A673 (cell line): ENCODE measurements at regions not wholly inside any gene's neighbourhood (a gene's known extent, or its start where the extent isn't known, plus 50 kb on each side); places are given as distances from the start of the nearest gene placed in this dataset.

Experiments used
- CTCF ChIP-seq: fragments of 300-800, 200-600 bp; sonication (generic); conservative IDR thresholded peaks from 2 replicates; pipeline ENCODE4 v1.5.1; 2017; ENCODE audit warnings: low read depth, mild to moderate bottlenecking, antibody characterized with exemption, low read length, moderate library complexity, mixed read lengths
- EZH2 ChIP-seq: fragments of 200-600 bp; sonication (generic); IDR thresholded peaks from 2 replicates; pipeline ENCODE4 v1.6.1; 2017; ENCODE audit warnings: borderline replicate concordance, low read depth, mild to moderate bottlenecking, mixed read lengths, antibody characterized with exemption, low read length; ENCODE audit not compliant: poor library complexity, severe bottlenecking

DNA sequence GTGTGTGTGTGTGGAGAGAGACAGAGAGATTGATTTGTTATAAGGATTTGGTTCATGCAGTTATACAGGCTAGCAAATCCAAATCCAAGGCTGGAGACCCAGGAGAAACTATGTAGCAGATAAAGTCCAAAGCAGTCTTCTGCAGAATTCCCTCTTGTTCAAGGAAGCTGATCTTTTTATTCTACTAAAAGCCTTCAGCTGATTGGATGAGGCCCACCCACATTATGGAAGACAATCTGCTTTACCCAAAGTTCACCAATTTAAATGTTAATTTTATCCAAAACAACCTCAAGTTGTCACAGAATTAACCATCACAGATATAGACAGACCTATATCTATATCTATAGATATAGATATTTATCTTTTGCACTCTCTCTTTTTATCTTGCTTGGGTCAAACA, 67.0 kb downstream of the TPBG start:
- no peak for TF ChIP-seq CTCF
- no peak for TF ChIP-seq EZH2
